ENCODE measurements at regions not wholly inside any gene's neighbourhood (a gene's known extent, or its start where the extent isn't known, plus 50 kb on each side); places are given as distances from the start of the nearest gene placed in this dataset.

GRCh38 chr12:22900401-22900800 lies 275.4 kb downstream of the ETNK1 start:
- no peak for DNase-seq

GRCh38 chr12:22904485-22904884 lies 279.5 kb downstream of the ETNK1 start:
- DNase-seq, result no peak

GRCh38 chr12:22916241-22916640 lies 291.3 kb downstream of the ETNK1 start:
- no peak for DNase-seq

GRCh38 chr12:22916815-22917214 lies 291.8 kb downstream of the ETNK1 start:
- DNase-seq, result no peak

- DNase-seq, result no peak
Measured at GRCh38 chr12:22919883-22920282, 294.9 kb downstream of the ETNK1 start.

- DNase-seq, result no peak
Measured at GRCh38 chr12:22923768-22924167, 298.8 kb downstream of the ETNK1 start.

- no peak for DNase-seq
Measured at GRCh38 chr12:22924391-22924790, 299.4 kb downstream of the ETNK1 start.

- DNase-seq, result no peak
Measured at GRCh38 chr12:22925623-22926022, 300.7 kb downstream of the ETNK1 start.

GRCh38 chr12:22932431-22932830 lies 307.5 kb downstream of the ETNK1 start:
- no peak for DNase-seq

GRCh38 chr12:22935090-22935489 lies 310.1 kb downstream of the ETNK1 start:
- no peak for DNase-seq

- no peak for DNase-seq
Measured at GRCh38 chr12:22935501-22935900, 310.5 kb downstream of the ETNK1 start.

- DNase-seq, result no peak
Measured at GRCh38 chr12:22938323-22938722, 313.4 kb downstream of the ETNK1 start.

GRCh38 chr12:22951206-22951605 lies 326.2 kb downstream of the ETNK1 start:
- no peak for DNase-seq

GRCh38 chr12:22956690-22957089 lies 331.7 kb downstream of the ETNK1 start:
- DNase-seq, result no peak

GRCh38 chr12:22967171-22967570 lies 342.2 kb downstream of the ETNK1 start:
- DNase-seq, result no peak

- no peak for DNase-seq
Measured at GRCh38 chr12:22969521-22969920, 344.6 kb downstream of the ETNK1 start.

GRCh38 chr12:22971247-22971646 lies 346.3 kb downstream of the ETNK1 start:
- peak in 1 of 3 donors; percentile 19 for DNase-seq

- DNase-seq, result peak in 1 of 3 donors; percentile 11
Measured at GRCh38 chr12:22971701-22972191, 346.8 kb downstream of the ETNK1 start.

- DNase-seq, result peak in 1 of 3 donors; percentile 69
Measured at GRCh38 chr12:22974865-22975264, 349.9 kb downstream of the ETNK1 start.

- DNase-seq, result peak in 1 of 3 donors; percentile 86
Measured at GRCh38 chr12:22978962-22979361, 354.0 kb downstream of the ETNK1 start.

- DNase-seq, result no peak
Measured at GRCh38 chr12:22979854-22980469, 355.0 kb downstream of the ETNK1 start.

- DNase-seq, result no peak
Measured at GRCh38 chr12:22981711-22982110, 356.7 kb downstream of the ETNK1 start.

GRCh38 chr12:22982635-22983034 lies 357.7 kb downstream of the ETNK1 start:
- no peak for DNase-seq

- no peak for DNase-seq
Measured at GRCh38 chr12:22986997-22987396, 362.0 kb downstream of the ETNK1 start.
